Thyroid gland (tissue), 4 donors: ENCODE measurements at regions not wholly inside any gene's neighbourhood (a gene's known extent, or its start where the extent isn't known, plus 50 kb on each side); places are given as distances from the start of the nearest gene placed in this dataset.

Source experiments
- DNase-seq, 2 donors: peaks; one replicate each; pipeline ENCODE4 v3.0.0-alpha.2; 2019
- H3K27ac ChIP-seq, 3 donors: fragments of 200-600 bp; sonication (generic); 1 replicate in 2 of 3; 2 replicates in 1 of 3; pipeline ENCODE4 v1.5.1; 2016 to 2019; ENCODE audit warnings: mild to moderate bottlenecking in 1 of 3, moderate library complexity in 1 of 3
- H3K27me3 ChIP-seq: fragments of 200-600 bp; sonication (generic); one replicate; pipeline ENCODE4 v1.5.1; 2019
- H3K36me3 ChIP-seq, 2 donors: fragments of 200-600 bp; sonication (generic); one replicate each; pipeline ENCODE4 v1.5.1; 2016 to 2019
- H3K4me1 ChIP-seq, 2 donors: fragments of 200-600 bp; sonication (generic); one replicate each; pipeline ENCODE4 v1.5.1; 2017 to 2019
- H3K4me3 ChIP-seq, 3 donors: fragments of 200-600 bp; sonication (generic); replicated peaks in 1 of 3; 1 replicate in 2 of 3; 2 replicates in 1 of 3; pipeline ENCODE4 v1.5.1; 2016; ENCODE audit warnings: mild to moderate bottlenecking in 1 of 3
- H3K9me3 ChIP-seq: fragments of 200-600 bp; sonication (generic); one replicate; pipeline ENCODE4 v1.5.1; 2017
- CTCF ChIP-seq, 6 experiments: fragments of 200-600 bp in 3 of 6; fragments of 450-650 bp in 3 of 6; sonication (generic) in 3 of 6; IDR thresholded peaks; one replicate each; pipeline ENCODE4 v1.5.1; 2016 to 2019; ENCODE audit warnings: antibody characterized with exemption in 6 of 6, mild to moderate bottlenecking in 2 of 6, inconsistent platforms in 1 of 6, moderate library complexity in 1 of 6
- POLR2A ChIP-seq, 2 donors: fragments of 450-650 bp; IDR thresholded peaks; one replicate each; pipeline ENCODE4 v1.6.1; 2017; ENCODE audit warnings: antibody characterized with exemption in 2 of 2, mild to moderate bottlenecking in 2 of 2, moderate library complexity in 1 of 2
- WGBS, 2 donors: methylation state at CpG; one replicate each; pipeline ENCODE4 v1.1.5; 2017; 5-methylcytosine and 5-hydroxymethylcytosine counted together
- intact Hi-C: fragments of 100-400 bp; cut with DNase I; formaldehyde crosslinking; loops from one replicate; pipeline ENCODE4 v1.15.1; 2023

GRCh38 chr13:72141855-72142519 is 275.0 kb upstream of the DACH1 start:
- Histone ChIP-seq H3K27ac (peak overlapping the region; percentile 1 to 72 (median 29)), H3K4me3 (no peak overlapping the region), H3K27me3 (no peaks in the 10 kb centered on the region), H3K9me3 (no peaks in the 10 kb centered on the region), H3K4me1 (peaks cover 13 to 24% of the 10 kb centered on the region in 2 donors), H3K36me3 (no peaks in the 10 kb centered on the region)
- DNase-seq, result no peak
- WGBS, 2 donors, result 13 to 17% methylated on average over 3 of the region's 3 CpGs
- intact Hi-C loops, result no loop called here
- TF ChIP-seq CTCF (IDR thresholded peaks at IDR 0.05) (no peak), POLR2A (IDR thresholded peaks at IDR 0.05) (no peak)

- no peak overlapping the region for H3K27ac ChIP-seq
- H3K4me1 ChIP-seq, result peaks cover 13 to 24% of the 10 kb centered on the region in 2 donors
- H3K27me3 ChIP-seq, result no peaks in the 10 kb centered on the region
- no peak for TF ChIP-seq CTCF (IDR thresholded peaks at IDR 0.05)
- no peak for TF ChIP-seq POLR2A (IDR thresholded peaks at IDR 0.05)
- H3K4me3 ChIP-seq, result no peak overlapping the region
- intact Hi-C loops, result no loop called here
- no peak for DNase-seq
- 0 to 5% methylated on average over 1 of the region's 1 CpG for WGBS, 2 donors
- H3K9me3 ChIP-seq, result no peaks in the 10 kb centered on the region
- no peaks in the 10 kb centered on the region for H3K36me3 ChIP-seq
Measured at GRCh38 chr13:72139192-72139591, 272.2 kb upstream of the DACH1 start.

- no peaks in the 10 kb centered on the region for H3K27me3 ChIP-seq
- H3K4me3 ChIP-seq, result no peak overlapping the region
- no peaks in the 10 kb centered on the region for H3K4me1 ChIP-seq
- TF ChIP-seq POLR2A (IDR thresholded peaks at IDR 0.05), result no peak
- H3K9me3 ChIP-seq, result no peaks in the 10 kb centered on the region
- intact Hi-C loops, result no loop called here
- H3K27ac ChIP-seq, result no peak overlapping the region
- no peaks in the 10 kb centered on the region for H3K36me3 ChIP-seq
- no peak for DNase-seq
- 53 to 75% methylated on average over 2 of the region's 2 CpGs for WGBS, 2 donors
Measured at GRCh38 chr13:72132075-72132474, 265.1 kb upstream of the DACH1 start.

GRCh38 chr13:72129117-72129516 is 262.1 kb upstream of the DACH1 start:
- no peaks in the 10 kb centered on the region for H3K27me3 ChIP-seq
- 53 to 63% methylated on average over 3 of the region's 3 CpGs for WGBS, 2 donors
- no peaks in the 10 kb centered on the region for H3K9me3 ChIP-seq
- H3K27ac ChIP-seq, result no peak overlapping the region
- no peak overlapping the region for H3K4me3 ChIP-seq
- H3K36me3 ChIP-seq, result no peaks in the 10 kb centered on the region
- no peaks in the 10 kb centered on the region for H3K4me1 ChIP-seq
- TF ChIP-seq CTCF (IDR thresholded peaks at IDR 0.05) (no peak), POLR2A (IDR thresholded peaks at IDR 0.05) (no peak)
- intact Hi-C loops, result no loop called here
- no peak for DNase-seq

- Histone ChIP-seq H3K36me3 (no peaks in the 10 kb centered on the region), H3K4me3 (no peak overlapping the region), H3K4me1 (no peaks in the 10 kb centered on the region), H3K9me3 (no peaks in the 10 kb centered on the region), H3K27ac (no peak overlapping the region), H3K27me3 (no peaks in the 10 kb centered on the region)
- no peak for TF ChIP-seq CTCF (IDR thresholded peaks at IDR 0.05)
- TF ChIP-seq POLR2A (IDR thresholded peaks at IDR 0.05), result no peak
- DNase-seq, result no peak
- WGBS, 2 donors, result 56 to 73% methylated on average over 1 of the region's 1 CpG
- intact Hi-C loops, result no loop called here
Measured at GRCh38 chr13:72127031-72127430, 260.0 kb upstream of the DACH1 start.
